ENCODE measurements at regions not wholly inside any gene's neighbourhood (a gene's known extent, or its start where the extent isn't known, plus 50 kb on each side); places are given as distances from the start of the nearest gene placed in this dataset.

- TF ChIP-seq ATF2 (IDR thresholded peaks at IDR 0.05; ENCODE audit: low read length) (no peak), ATF3 (IDR thresholded peaks at IDR 0.05; ENCODE audit: insufficient read depth, low read depth, low read length) (no peak)
Observed at GRCh38 chr2:105665480-105665879, 79.2 kb upstream of the NCK2 start (continued).
